GM19240 (cell line): ENCODE measurements at regions not wholly inside any gene's neighbourhood (a gene's known extent, or its start where the extent isn't known, plus 50 kb on each side); places are given as distances from the start of the nearest gene placed in this dataset.
"Not testable (repeated sequence)": the region's sequence is repeated elsewhere in the genome, so short reads cannot be mapped to it uniquely, and the experiment has no call there.

ENCODE experiments used
- DNase-seq: peaks from one replicate; pipeline ENCODE4 v3.0.0; 2011; ENCODE audit warnings: low spot score; ENCODE audit not compliant: insufficient read length

GRCh38 chr5:1637639-1638481 lies 114.1 kb upstream of the LPCAT1 start:
- no peak for DNase-seq

DNA sequence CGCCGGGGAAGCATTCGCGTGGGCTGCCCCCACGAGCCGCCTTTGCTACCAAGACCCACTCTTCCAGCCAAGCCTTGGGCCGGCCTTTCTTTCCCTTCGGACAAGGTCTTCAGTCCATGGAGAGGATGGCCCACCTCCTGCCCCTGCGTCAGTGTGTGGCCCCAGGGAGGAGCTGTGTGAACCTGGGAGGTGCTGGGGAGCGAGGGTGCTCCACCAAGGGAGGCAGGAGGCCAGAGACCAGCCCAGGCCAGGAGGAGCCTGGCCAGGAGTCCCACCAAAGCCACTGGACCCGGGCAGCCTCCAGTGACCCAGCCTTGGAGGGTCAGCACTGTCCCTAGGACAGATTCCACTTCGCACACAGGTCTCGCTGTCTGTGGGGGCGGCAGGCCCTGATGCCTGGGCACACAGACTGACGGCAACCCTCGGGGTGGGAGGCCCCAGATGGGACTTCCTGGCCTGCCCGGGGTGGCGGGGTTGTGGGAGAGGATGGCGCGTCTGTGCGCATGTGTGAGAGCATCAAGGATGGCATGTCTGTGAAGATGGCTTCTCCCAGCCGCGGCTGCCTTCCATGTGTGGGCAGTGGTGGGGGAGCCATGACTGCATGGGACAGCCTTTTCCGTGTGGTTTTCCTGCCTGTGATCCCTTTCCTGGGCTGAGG lies 113.3 kb upstream of the LPCAT1 start:
- no peak for DNase-seq

DNA sequence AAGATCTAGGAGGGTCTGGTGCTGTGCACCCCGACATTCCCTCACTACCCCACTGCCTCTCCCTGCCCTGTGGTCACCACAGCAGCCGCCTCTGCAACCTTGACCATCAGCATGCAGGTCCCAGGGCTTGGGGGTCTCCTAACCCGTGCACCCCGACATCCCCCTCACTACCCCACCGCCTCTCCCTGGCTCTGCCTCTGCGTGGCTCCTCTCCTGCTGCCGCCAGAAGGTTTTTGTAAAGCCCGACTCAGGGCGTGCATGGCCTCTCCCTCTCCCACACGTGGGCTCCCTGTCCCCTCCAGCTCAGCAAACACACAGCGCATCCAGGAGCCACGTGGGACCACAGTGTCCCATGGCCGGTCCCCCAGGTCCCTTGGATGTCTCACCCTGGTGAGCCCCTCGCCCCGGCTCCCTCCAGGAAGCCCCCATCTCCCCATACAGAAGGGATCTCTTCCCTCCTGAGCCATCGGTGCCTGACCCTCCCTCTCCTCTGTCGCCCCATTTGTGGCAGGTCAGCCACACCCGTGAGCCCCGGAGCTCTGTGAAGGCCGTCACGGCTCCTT lies 112.5 kb upstream of the LPCAT1 start:
- DNase-seq, result not testable (repeated sequence)

- not testable (repeated sequence) for DNase-seq
These were observed 111.7 kb upstream of the LPCAT1 start for GRCh38 chr5:1635477-1635876.

DNA sequence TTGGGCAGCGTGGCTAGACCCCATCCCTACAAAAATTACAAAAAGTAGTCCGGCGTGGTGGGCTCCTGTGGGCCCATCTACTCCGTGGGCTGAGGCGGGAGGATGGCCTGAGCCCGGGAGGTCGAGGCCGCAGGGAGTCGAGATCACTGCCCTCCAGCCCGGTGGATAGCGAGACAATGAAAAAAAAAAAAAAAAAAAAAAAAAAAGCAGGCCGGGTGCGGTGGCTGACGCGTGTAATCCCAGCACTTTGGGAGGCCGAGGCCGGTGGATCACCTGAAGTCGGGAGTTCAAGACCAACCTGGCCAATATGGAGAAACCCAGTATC lies 110.5 kb upstream of the LPCAT1 start:
- DNase-seq, result no peak

DNA sequence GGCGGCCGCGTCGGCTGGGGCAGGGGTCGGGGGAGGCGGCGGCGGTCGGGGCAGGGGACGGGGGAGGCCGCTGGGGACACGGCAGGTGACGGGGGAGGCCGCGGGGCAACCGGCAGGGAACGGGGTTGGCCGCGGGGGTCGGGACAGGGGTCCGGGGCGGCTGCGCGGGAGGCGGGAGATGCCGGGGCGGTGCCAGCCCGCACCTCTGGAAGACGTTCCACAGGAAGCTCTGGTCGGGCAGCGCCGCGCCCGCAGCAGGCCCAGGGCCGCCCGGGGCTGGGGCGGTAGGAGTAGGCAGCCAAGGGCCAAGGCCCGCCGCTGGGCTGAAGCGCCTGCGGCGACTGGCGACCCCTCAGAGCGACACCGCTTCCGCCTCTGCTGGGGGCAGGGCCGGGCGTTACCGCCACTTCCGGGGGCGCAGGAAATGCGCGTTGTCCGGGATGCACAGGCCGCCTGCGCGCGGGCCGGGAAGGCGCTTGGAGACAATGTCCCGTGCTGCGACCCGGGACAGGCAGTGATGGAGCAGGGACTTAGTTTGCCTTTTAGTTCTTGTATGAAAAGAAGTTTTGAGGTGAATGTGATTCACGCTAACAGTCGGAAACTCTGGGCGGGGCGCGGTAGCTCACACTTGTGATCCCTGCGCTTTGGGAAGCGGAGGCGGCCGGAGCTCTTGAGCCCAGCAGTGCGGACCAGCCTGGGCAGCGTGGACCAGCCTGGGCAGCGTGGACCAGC lies 110.0 kb upstream of the LPCAT1 start:
- peak; percentile 78 for DNase-seq

DNA sequence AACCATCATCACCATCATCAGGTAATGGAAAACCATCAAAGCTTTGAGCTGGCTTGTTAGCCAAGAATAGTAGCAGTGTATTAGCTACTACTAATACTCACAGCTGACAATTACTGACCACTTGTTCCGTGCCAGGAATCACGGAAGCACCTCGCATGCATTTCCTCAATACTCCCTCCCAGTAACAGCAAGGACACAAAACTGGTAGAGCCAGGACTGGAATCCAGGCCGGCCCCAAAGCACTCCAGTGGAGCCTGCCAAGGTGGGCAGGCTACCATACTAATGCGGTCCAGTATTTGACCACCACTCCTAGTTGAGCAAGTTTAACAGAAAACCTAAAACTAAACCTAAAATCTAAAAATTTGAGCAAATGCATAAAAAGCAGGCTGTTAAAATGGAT lies 107.2 kb upstream of the LPCAT1 start:
- DNase-seq, result not testable (repeated sequence)

DNA sequence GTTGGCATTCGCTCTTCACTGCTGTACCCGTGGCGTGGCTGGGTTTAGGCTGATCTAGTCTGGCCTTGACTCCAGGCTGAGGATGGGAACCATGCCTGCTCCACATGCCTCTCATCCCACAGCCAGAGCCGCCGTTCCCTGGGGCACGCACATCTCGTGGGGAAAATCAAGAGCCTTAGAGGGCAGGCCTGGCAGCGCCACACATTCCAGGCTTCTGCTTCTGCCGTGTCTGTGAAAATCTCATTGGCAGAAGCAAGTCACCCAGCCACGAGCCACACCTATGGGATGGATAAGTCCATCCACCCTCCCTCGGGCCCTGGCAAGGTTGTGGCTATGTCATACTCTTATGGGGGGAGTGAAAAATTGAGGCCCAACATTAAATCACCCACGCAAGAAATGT lies 102.6 kb upstream of the LPCAT1 start:
- not testable (repeated sequence) for DNase-seq

DNA sequence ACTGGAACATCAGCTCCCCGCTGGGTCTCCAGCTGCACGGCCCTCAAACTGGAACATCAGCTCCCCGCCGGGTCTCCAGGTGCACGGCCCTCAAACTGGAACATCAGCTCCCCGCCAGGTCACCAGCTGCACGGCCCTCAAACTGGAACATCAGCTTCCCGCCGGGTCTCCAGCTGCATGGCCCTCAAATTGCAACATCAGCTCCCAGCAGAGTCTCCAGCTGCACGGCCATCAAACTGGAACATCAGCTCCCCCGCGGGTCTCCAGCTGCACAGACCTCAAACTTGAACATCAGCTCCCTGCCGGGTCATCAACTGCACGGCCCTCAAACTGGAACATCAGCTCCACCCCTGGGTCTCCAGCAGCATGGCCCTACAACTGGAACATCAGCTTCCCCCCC lies 95.8 kb upstream of the LPCAT1 start:
- not testable (repeated sequence) for DNase-seq

DNA sequence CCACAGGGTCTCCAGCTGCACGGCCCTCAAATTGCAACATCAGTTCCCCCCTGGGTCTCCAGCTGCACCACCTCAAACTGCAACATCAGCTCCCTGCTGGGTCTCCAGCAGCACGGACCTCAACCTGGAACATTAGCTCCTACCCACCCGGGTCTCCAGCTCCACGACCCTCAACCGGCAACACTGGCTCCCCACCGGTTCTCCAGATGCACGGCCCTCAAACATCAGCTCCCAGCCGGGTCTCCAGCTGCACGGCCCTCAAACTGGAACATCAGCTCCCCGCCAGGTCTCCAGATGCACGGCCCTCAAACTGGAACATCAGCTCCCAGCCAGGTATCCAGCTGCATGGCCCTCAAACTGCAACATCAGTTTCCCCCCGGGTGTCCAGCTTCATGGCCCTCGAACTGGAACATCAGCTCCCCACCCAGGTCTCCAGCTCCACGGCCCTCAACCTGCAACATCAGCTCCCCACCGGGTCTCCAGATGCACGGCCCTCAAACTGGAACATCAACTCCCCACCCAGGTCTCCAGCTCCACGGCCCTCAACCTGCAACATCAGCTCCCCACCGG lies 94.6 kb upstream of the LPCAT1 start:
- DNase-seq, result not testable (repeated sequence)

DNA sequence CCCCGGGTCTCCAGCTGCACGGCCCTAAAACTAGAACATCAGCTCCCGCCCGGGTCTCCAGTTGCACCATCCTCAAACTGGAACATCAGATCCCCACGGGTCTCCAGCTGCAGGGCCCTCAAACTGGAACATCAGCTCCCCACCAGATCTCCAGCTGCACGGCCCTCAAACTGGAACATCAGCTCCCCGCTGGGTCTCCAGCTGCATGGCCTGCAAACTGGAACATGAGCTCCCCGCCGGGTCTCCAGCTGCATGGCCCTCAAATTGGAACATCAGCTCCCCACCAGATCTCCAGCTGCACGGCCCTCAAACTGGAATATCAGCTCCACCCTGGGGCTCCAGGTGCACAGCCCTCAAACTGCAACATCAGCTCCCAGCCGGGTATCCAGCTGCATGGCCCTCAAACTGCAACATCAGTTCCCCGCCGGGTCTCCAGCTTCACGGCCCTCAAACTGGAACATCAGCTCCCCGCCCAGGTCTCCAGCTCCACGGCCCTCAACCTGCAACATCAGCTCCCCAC lies 93.5 kb upstream of the LPCAT1 start:
- DNase-seq, result not testable (repeated sequence)

DNA sequence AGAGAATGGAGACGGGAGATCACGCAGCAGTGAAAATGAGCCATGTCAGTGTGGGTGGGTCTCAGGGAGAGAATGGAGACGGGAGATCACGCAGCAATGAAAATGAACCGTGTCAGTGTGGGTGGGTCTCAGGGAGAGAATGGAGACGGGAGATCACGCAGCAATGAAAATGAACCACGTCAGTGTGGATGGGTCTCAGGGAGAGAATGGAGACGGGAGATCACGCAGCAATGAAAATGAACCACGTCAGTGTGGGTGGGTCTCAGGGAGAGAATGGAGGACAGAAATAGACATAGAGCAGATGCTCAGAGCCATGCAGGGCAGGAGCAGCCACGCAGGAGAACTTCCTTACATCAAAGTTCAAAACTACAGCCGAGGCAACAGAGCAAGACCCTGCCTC lies 89.8 kb upstream of the LPCAT1 start:
- DNase-seq, result not testable (repeated sequence)

GRCh38 chr5:1610526-1610925 lies 86.8 kb upstream of the LPCAT1 start:
- DNase-seq, result not testable (repeated sequence)

DNA sequence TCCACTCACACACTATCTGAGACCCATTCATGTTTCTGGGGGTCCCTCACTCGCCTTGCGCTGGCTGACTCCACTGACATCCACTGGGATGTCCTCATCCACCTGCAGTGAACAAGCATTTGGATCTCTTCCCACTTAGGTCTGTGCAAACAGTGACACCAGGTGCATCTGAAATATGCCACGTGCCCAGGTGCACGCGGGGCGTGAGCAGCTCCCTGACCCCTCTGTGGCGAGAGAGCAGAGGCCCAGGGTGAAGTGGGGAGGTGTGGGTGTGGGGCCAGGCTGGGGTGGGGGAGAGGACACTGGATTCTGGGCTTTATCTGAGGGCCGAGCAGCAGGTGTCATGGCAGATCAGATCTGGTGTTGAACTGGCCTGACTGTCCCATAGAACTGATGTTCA lies 85.4 kb upstream of the LPCAT1 start:
- DNase-seq, result not testable (repeated sequence)

DNA sequence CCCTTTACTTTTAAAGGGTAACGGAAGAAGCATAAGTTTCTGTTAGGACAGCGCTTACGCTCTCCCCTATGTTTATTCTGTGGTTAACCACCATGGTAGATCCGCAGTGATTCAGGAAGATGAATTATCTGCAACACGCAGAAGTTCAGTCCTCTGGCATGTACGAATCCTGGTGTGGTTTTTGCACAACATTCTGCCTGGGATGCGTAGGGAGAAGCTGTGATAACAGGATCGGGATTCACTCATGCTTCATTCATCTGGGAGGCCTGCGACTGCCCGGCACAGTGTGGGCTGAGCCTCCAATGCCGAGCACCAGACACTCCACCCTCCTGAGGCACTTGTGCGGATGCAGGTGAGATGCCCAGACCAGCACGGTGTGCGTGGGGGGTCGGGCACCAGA lies 84.6 kb upstream of the LPCAT1 start:
- not testable (repeated sequence) for DNase-seq

GRCh38 chr5:1606951-1607350 lies 83.2 kb upstream of the LPCAT1 start:
- not testable (repeated sequence) for DNase-seq

GRCh38 chr5:1603916-1604315 lies 80.2 kb upstream of the LPCAT1 start:
- DNase-seq, result not testable (repeated sequence)

GRCh38 chr5:1601565-1601964 lies 77.8 kb upstream of the LPCAT1 start:
- not testable (repeated sequence) for DNase-seq

GRCh38 chr5:1598950-1599737 lies 75.4 kb upstream of the LPCAT1 start:
- not testable (repeated sequence) for DNase-seq

GRCh38 chr5:1597093-1597473 lies 73.3 kb upstream of the LPCAT1 start:
- DNase-seq, result not testable (repeated sequence)
